Fibroblast of mammary gland (primary cell): ENCODE measurements at regions not wholly inside any gene's neighbourhood (a gene's known extent, or its start where the extent isn't known, plus 50 kb on each side); places are given as distances from the start of the nearest gene placed in this dataset.

Experiments used
- DNase-seq: peaks from one replicate; pipeline ENCODE4 v3.0.0-alpha.2; 2010; ENCODE audit warnings: low read depth
- H3K4me3 ChIP-seq: 2 replicates; pipeline ENCODE4 v1.5.1; 2011; ENCODE audit warnings: low read depth, mild to moderate bottlenecking, low read length, moderate library complexity; ENCODE audit not compliant: control insufficient read depth
- TF ChIP-seq, protein P1 (sequence below): conservative IDR thresholded peaks from 2 replicates; pipeline ENCODE4 v1.5.1; 2011; ENCODE audit warnings: low read depth, low read length, inconsistent platforms; ENCODE audit not compliant: control insufficient read depth, insufficient read depth

DNA sequence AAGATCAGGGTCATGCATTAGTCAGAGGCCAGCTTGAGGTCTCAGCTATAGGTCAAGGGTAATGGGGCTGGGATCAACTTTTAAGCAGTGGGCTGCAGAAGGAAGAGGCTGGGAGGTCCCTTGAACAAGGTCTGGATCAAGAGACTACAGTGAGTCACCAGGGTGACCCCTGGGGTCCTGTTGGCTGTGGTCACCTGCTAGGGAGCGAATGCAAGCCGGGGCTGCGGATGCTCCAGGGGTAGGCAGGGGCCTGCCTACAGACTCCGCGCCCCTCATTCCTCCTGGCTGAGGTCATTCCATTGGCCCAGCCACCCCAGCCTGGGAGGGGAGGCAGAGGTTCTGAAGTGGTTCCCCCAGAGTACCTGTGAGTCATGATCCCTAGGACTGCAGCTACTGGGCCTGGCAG, 110.4 kb downstream of the CYP26B1 start:
- DNase-seq, result no peak
- H3K4me3 ChIP-seq, result no peak overlapping the region
- TF ChIP-seq, protein P1, sequence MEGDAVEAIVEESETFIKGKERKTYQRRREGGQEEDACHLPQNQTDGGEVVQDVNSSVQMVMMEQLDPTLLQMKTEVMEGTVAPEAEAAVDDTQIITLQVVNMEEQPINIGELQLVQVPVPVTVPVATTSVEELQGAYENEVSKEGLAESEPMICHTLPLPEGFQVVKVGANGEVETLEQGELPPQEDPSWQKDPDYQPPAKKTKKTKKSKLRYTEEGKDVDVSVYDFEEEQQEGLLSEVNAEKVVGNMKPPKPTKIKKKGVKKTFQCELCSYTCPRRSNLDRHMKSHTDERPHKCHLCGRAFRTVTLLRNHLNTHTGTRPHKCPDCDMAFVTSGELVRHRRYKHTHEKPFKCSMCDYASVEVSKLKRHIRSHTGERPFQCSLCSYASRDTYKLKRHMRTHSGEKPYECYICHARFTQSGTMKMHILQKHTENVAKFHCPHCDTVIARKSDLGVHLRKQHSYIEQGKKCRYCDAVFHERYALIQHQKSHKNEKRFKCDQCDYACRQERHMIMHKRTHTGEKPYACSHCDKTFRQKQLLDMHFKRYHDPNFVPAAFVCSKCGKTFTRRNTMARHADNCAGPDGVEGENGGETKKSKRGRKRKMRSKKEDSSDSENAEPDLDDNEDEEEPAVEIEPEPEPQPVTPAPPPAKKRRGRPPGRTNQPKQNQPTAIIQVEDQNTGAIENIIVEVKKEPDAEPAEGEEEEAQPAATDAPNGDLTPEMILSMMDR, result no peak

GRCh38 chr2:72036595-72036994, 111.1 kb downstream of the CYP26B1 start:
- TF ChIP-seq, protein P1, result no peak
- no peak for DNase-seq
- no peak overlapping the region for H3K4me3 ChIP-seq

GRCh38 chr2:72036173-72036545, 111.5 kb downstream of the CYP26B1 start:
- no peak for DNase-seq
- no peak overlapping the region for H3K4me3 ChIP-seq
- TF ChIP-seq, protein P1, result no peak

GRCh38 chr2:72035518-72036172, 112.0 kb downstream of the CYP26B1 start:
- TF ChIP-seq, protein P1, result no peak
- no peak overlapping the region for H3K4me3 ChIP-seq
- DNase-seq, result peak; percentile 61

DNA sequence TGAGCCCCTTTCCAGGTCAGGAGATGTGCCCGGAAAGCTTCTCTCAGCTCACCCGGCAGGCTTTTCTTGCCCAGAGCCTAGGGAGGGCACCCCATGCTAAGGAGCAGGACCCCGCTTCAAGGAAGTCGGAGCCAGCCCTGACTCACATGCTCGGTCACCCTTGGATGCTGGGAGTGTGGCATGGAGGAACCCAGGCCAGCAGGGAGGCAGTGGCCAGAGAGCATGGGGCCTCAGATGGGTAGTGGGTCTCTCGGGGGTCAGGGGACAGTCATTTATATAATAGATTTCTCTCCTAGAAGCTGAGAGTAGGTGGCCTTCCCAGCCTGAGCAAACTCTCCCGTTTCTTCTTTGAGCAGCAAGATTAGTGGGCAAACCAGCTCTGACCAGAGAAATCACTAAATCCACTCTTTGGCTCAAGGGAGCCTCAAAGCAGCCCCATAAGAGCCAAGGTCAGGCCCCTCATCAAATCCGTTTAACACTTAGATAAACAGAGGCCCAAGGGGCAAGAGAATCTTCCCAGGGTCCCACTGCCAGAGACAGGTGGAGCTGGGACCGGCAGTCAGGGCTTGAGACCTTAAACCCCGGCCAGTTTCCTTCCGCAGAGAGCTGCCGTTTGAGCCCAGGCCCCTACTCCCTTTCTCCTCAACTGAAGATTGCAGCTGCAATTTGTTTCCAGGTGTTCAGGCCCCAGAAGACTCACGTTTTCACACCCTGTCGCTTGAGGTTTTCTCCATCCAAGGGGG, 113.1 kb downstream of the CYP26B1 start:
- TF ChIP-seq, protein P1, result no peak
- no peak for DNase-seq
- no peak overlapping the region for H3K4me3 ChIP-seq

GRCh38 chr2:72033636-72034035, 114.0 kb downstream of the CYP26B1 start:
- TF ChIP-seq, protein P1, result no peak
- peak; percentile 17 for DNase-seq

More at GRCh38 chr2:72033636-72034035, 114.0 kb downstream of the CYP26B1 start:
- H3K4me3 ChIP-seq, result no peak overlapping the region
